ENCODE measurements at regions not wholly inside any gene's neighbourhood (a gene's known extent, or its start where the extent isn't known, plus 50 kb on each side); places are given as distances from the start of the nearest gene placed in this dataset.

DNA sequence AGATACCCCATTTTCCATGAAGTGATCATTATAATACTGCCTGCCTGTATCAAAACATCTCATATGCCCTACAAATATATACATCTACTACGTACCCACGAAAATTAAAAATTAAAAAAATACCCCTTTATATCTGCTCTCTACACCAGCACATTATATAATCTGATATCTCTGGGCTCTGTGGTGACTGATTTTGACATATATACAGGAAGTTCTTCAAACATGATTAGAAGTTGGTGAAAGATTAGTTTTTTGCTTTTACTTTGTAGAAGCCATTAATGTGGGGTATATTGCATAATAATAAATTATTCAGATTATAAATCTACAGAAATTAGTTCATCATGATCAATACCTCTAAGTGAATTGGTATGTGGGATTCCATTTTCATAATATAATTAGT lies 126.7 kb upstream of the MDM1 start:
- Histone ChIP-seq H3K4me3 (no peak overlapping the region), H3K36me3 (no peaks in the 10 kb centered on the region), H3K9me3 (no peaks in the 10 kb centered on the region), H3K27me3 (no peaks in the 10 kb centered on the region)
- DNase-seq, result no peak

GRCh38 chr12:68460236-68460635 lies 128.1 kb upstream of the MDM1 start:
- Histone ChIP-seq H3K36me3 (no peaks in the 10 kb centered on the region), H3K4me3 (no peak overlapping the region)

DNA sequence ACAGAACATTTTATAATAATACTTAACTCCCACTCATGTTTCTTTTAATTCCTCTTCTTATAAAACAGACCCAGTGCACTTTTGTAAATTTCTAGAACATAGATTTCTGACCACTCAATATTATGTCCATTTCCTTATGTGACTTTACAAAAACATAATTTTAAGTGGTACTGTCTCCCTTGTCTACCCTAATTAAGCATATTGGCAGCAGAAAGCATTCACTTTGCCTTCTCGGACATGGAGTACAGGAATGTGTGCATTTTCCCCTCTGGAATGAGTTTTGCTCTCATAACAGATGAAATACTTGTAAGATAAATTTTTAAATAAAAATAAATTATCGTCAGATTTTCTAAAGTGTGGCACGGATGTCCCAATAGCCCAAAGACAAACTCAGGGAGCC lies 129.5 kb upstream of the MDM1 start:
- Histone ChIP-seq H3K27me3 (no peaks in the 10 kb centered on the region), H3K4me3 (no peak overlapping the region), H3K36me3 (no peaks in the 10 kb centered on the region), H3K9me3 (no peaks in the 10 kb centered on the region)
- DNase-seq, result no peak

More at GRCh38 chr12:68460236-68460635, 128.1 kb upstream of the MDM1 start:
- no peaks in the 10 kb centered on the region for H3K9me3 ChIP-seq
- DNase-seq, result no peak
- no peaks in the 10 kb centered on the region for H3K27me3 ChIP-seq

DNA sequence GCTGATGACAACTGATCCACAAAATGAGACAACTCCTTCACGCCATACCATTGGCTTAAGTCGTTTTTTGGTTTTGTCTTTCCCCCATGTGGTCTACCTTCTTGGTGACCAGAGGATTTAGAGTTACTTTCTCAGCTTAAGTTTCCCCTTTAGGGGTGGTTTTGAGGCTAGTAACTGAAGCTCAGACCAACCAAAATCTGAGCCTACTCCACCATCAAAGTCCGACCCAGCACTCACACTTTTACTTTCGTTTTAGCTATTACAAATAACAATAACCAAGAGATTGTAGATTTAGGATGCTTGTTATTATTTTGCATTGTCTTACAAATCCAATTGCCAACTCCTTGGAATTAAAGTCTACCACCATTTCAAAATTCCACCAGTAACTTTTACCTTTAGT lies 130.6 kb upstream of the MDM1 start:
- H3K9me3 ChIP-seq, result no peaks in the 10 kb centered on the region
- H3K4me3 ChIP-seq, result peak overlapping the region; percentile 53
- no peaks in the 10 kb centered on the region for H3K27me3 ChIP-seq
- DNase-seq, result no peak
- H3K36me3 ChIP-seq, result no peaks in the 10 kb centered on the region

DNA sequence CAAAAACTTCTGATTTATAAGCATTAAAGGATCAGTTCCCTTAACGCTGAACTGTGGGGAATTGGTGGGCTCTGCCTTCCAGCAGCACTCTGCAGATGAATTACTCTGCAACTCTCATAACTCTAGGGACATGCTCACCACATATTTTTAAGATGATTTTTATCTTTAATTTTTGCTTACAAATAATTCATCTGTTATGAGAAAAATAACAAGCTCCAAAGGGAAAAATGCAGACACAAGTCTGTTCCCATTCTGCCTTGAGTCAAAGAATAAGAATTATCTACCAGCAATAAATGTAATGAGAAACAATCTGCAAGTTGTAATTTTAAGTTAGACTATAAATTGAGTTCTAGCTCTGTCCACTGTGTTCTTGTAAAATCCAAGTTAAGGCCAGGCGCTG lies 133.1 kb upstream of the MDM1 start:
- Histone ChIP-seq H3K9me3 (no peaks in the 10 kb centered on the region), H3K4me3 (no peak overlapping the region), H3K27me3 (no peaks in the 10 kb centered on the region), H3K36me3 (no peaks in the 10 kb centered on the region)
- no peak for DNase-seq

GRCh38 chr12:68467514-68467913 lies 135.4 kb upstream of the MDM1 start:
- no peaks in the 10 kb centered on the region for H3K9me3 ChIP-seq
- H3K36me3 ChIP-seq, result no peaks in the 10 kb centered on the region
- no peak overlapping the region for H3K4me3 ChIP-seq
- H3K27me3 ChIP-seq, result no peaks in the 10 kb centered on the region
- DNase-seq, result no peak

GRCh38 chr12:68468036-68468435 lies 135.9 kb upstream of the MDM1 start:
- no peak overlapping the region for H3K4me3 ChIP-seq
- H3K9me3 ChIP-seq, result no peaks in the 10 kb centered on the region
- no peaks in the 10 kb centered on the region for H3K36me3 ChIP-seq
- no peak for DNase-seq
- no peaks in the 10 kb centered on the region for H3K27me3 ChIP-seq

GRCh38 chr12:68469113-68469512 lies 137.0 kb upstream of the MDM1 start:
- Histone ChIP-seq H3K27me3 (no peaks in the 10 kb centered on the region), H3K36me3 (no peaks in the 10 kb centered on the region), H3K4me3 (no peak overlapping the region), H3K9me3 (no peaks in the 10 kb centered on the region)
- DNase-seq, result no peak

DNA sequence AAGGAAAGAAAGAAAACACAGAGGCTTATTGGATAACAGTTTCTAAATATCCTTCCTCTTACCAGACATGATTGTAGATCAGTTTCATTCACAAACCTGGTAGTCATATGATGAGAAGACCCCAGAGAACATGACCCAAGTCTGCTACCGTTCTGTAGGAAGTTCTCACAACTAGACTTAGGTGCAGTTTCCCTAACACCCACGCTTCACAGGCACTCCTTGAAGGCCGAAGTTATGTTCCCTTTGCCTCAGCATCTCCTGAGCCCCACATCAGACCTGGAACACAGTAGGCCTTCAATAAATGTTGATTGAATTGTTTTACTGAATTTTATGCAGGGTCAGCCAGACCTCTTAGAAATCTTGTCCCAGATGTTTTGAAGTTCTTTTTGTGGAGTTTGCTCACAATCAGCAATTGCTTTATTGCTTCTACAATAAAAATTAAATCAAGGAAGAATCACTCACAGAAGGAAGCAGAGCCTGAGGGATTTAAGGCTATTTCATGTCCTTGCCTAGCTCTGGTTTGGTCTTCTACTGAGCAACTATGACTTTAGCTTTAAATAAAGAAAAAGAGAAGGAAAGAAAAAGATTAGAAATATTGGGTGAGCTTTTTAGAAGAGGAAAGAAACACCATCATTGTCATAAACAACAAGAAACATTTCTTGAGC lies 138.6 kb upstream of the MDM1 start:
- H3K27me3 ChIP-seq, result no peaks in the 10 kb centered on the region

DNA sequence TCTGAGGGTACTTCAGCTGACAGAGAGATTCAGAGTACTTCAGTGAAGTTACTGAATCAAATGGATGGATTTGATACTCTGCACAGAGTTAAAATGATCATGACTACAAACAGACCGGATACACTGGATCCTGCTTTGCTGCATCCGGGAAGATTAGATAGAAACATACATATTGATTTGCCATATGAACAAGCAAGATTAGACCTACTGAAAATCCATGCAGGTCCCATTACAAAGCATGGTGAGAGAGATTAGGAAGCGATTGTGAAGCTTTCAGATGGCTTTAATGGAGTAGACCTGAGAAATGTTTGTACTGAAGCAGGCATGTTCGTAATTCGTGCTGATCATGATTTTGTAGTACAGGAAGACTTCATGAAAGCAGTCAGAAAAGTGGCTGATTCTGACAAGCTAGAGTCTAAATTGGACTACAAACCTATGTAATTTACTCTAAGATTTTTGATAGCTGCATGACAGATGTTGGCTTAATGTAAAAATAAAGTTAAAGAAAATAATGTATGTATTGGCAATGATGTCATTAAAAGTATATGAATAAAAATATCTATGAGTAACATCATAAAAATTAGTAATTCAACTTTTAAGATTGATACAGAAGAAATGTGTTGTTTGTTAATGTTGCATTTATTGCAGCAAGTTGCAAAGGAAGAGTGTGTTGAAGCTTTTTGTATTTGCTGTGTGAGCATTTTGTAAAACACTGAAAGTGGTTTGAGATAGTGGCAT lies 136.1 kb upstream of the RAP1B start:
- no peaks in the 10 kb centered on the region for H3K9me3 ChIP-seq
- DNase-seq, result no peak
- H3K36me3 ChIP-seq, result no peaks in the 10 kb centered on the region
- no peaks in the 10 kb centered on the region for H3K27me3 ChIP-seq
- H3K4me3 ChIP-seq, result no peak overlapping the region

More for the DNA sequence above, 138.6 kb upstream of the MDM1 start:
- Histone ChIP-seq H3K4me3 (no peak overlapping the region), H3K9me3 (no peaks in the 10 kb centered on the region), H3K36me3 (no peaks in the 10 kb centered on the region)
- no peak for DNase-seq

- no peaks in the 10 kb centered on the region for H3K36me3 ChIP-seq
- H3K27me3 ChIP-seq, result no peaks in the 10 kb centered on the region
- DNase-seq, result no peak
- no peaks in the 10 kb centered on the region for H3K9me3 ChIP-seq
- H3K4me3 ChIP-seq, result no peak overlapping the region
These were observed 133.9 kb upstream of the RAP1B start for GRCh38 chr12:68476794-68477193.

DNA sequence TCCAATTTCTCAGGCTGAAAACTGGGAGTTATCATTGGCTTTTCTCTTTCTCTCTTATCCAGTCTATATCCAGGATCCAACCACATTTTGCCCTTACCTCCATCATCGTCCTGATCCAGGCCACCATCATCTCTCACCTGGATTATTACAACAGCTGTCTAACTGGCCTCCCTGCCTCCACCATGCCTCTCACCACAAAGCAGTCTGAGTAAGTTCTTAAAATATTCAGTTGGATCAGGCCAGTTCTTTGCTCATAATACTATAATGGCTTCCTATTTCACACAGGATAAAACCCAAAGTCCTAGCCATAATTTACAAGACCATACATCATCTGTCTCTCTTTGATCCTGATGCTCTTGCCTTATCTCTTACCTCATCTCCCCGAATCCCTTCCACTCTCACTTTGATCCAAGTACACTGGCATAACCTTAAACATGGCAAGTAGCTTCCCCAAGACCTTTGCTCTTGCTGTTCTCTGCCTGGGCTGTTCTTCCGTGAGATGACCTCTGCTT lies 133.4 kb upstream of the RAP1B start:
- no peak for DNase-seq
- no peaks in the 10 kb centered on the region for H3K9me3 ChIP-seq
- no peaks in the 10 kb centered on the region for H3K36me3 ChIP-seq
- H3K4me3 ChIP-seq, result no peak overlapping the region
- no peaks in the 10 kb centered on the region for H3K27me3 ChIP-seq

GRCh38 chr12:68477906-68478305 lies 132.8 kb upstream of the RAP1B start:
- Histone ChIP-seq H3K9me3 (no peaks in the 10 kb centered on the region), H3K4me3 (no peak overlapping the region), H3K36me3 (no peaks in the 10 kb centered on the region), H3K27me3 (no peaks in the 10 kb centered on the region)
- DNase-seq, result no peak

DNA sequence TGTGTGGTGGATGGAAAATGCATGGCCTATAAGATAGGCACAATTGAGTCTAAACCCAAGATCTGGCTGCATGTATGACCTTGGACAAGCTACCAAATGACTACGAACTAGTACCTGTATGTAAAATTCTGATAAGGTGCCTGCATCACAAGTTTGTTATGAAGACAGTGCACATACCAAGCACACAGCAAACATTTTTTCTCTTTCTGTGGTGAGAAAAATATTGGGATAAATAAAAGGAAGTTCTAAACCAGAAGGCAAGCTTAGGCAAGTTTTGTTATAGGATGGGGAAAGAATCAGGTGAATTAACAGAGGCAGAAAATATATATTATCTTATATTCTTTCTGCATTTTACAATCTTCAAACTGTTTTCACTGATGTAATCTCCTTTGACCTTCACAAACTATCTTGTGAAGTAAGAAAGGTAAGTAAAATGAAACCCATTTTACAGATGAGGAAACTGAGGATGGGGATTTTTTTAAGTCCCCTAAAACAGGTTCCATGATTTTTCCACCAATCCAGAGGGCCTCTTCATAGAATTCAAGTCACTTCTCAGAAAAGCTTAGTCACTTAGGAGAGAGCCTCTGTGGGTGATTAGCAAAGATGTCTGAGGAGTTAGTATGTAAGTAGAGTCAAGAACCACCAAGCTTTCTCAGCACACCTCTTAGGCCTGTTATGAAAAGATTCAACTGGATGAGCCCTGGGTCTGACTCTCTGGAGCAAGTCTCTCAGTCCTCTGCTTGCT lies 132.0 kb upstream of the RAP1B start:
- no peaks in the 10 kb centered on the region for H3K9me3 ChIP-seq
- H3K36me3 ChIP-seq, result no peaks in the 10 kb centered on the region
- H3K27me3 ChIP-seq, result no peaks in the 10 kb centered on the region
- H3K4me3 ChIP-seq, result no peak overlapping the region
- DNase-seq, result no peak

DNA sequence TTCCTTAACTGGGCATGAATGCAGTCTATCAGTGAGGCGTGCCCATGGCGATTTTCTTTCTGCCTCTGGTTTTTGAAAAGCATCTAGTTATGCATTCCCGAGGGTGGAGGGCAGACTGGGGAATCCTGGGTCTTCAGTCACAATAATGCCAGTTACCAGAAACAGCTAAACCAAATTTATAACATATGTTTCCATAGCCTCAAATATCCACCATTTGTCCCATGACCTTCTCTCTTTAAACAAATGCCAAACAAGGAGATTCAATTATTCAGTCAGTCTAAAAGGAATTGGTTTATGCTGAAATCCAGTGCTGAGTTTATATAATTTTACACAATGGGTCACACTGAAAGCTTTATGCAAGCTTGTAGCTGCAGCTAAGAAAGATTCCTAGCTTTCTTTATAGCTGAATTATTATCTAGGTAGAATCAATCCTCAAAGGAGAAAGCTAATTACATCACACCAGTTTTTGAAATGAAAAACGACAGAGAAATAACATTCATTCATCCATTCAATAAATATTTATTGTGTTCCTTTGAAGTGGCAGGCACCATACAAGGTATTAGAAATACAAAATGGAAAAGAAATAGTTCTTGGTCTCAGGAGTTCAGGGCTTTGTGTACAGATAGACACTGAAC lies 131.3 kb upstream of the RAP1B start:
- no peak overlapping the region for H3K4me3 ChIP-seq
- H3K36me3 ChIP-seq, result no peaks in the 10 kb centered on the region

GRCh38 chr12:68479896-68480291 lies 130.8 kb upstream of the RAP1B start:
- Histone ChIP-seq H3K36me3 (no peaks in the 10 kb centered on the region), H3K27me3 (no peaks in the 10 kb centered on the region), H3K4me3 (no peak overlapping the region), H3K9me3 (no peaks in the 10 kb centered on the region)
- DNase-seq, result no peak

More for the DNA sequence above, 131.3 kb upstream of the RAP1B start:
- DNase-seq, result no peak
- Histone ChIP-seq H3K27me3 (no peaks in the 10 kb centered on the region), H3K9me3 (no peaks in the 10 kb centered on the region)

DNA sequence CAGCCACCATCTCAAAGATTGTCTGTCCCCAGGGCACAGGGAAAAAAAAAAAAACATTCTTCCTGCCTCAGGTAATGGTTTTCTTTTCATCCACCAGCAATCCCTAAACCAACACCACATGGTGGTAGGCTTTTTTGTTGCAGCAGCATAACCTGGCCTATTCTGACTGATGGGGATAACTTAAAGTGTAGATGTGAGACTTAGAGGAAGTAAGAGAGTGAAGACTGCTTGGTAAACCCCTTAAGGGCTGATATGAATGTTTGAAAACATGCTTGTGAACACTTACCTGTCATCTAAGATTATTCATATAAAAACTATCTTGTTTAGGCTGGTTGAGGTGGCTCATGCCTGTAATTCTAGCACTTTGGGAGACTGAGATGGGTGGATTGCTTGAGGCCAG lies 130.2 kb upstream of the RAP1B start:
- Histone ChIP-seq H3K4me3 (no peak overlapping the region), H3K36me3 (no peaks in the 10 kb centered on the region), H3K9me3 (no peaks in the 10 kb centered on the region), H3K27me3 (no peaks in the 10 kb centered on the region)
- no peak for DNase-seq
